ENCODE measurements at regions not wholly inside any gene's neighbourhood (a gene's known extent, or its start where the extent isn't known, plus 50 kb on each side); places are given as distances from the start of the nearest gene placed in this dataset.

GRCh38 chr11:19659529-19659928, 53.1 kb upstream of the NAV2 start:
- no peak overlapping the region for H3K4me2 ChIP-seq (replicated peaks; ENCODE audit: low read depth, low read length, poor library complexity, severe bottlenecking)

DNA sequence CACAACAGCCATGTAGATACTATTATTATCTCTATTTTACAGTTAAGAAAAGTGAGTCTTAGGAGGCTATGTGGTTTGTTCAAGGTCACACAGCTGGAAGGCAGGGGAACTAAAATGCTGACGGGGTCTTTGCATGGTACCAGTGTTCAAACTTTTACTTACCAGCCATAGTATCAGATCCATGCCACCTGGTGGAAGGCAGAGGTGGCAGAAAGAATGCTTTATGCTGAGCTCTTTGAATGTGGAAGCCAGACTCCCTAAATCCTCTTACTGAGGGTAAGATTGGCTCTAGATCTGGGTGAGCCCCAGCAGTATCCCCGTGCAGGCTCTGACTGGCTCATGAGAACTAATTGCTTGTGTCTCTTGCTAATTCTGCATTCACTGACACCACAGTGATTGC, 54.3 kb upstream of the NAV2 start:
- Histone ChIP-seq H3K4me2 (replicated peaks; ENCODE audit: low read depth, low read length, poor library complexity, severe bottlenecking) (no peak overlapping the region), H2AFZ (ENCODE audit: insufficient read depth, low read depth, low read length, poor library complexity, severe bottlenecking) (no peak overlapping the region), H3K27ac (ENCODE audit: low read length in 2 of 2) (no peak overlapping the region), H3K36me3 (replicated peaks in 1 of 2; ENCODE audit: control extremely low read depth in 1 of 2, control insufficient read depth in 1 of 2, extremely low read depth in 1 of 2, insufficient read depth in 2 of 2, low read length in 1 of 2) (no peaks in the 10 kb centered on the region), H3K4me3 (ENCODE audit: control extremely low read depth in 1 of 5, extremely low read depth in 1 of 5, insufficient read depth in 1 of 5, low read depth in 2 of 5, low read length in 4 of 5) (no peak overlapping the region), H3K79me2 (ENCODE audit: control insufficient read depth, insufficient read depth, low read length) (no peaks in the 10 kb centered on the region), H3K9me3 (ENCODE audit: control extremely low read depth in 1 of 3, control insufficient read depth in 2 of 3, insufficient read depth in 1 of 3, low read length in 2 of 3) (no peaks in the 10 kb centered on the region), H3K4me1 (ENCODE audit: control insufficient read depth in 2 of 2, insufficient read depth in 2 of 2, low read length in 2 of 2) (no peaks in the 10 kb centered on the region), H3K27me3 (replicated peaks in 1 of 4; ENCODE audit: control extremely low read depth in 1 of 4, control insufficient read depth in 3 of 4, insufficient read depth in 4 of 4, low read length in 3 of 4) (no peaks in the 10 kb centered on the region), H4K20me1 (ENCODE audit: control insufficient read depth, insufficient read depth, low read length, poor library complexity, severe bottlenecking) (no peaks in the 10 kb centered on the region), H3K9ac (ENCODE audit: low read length) (no peak overlapping the region)
- intact Hi-C loops (cut with micrococcal nuclease), result no loop called here
- Mint-ChIP-seq H3K4me3 (no peak overlapping the region), H3K27me3 (peaks cover 2% of the 10 kb centered on the region), H3K4me1 (no peaks in the 10 kb centered on the region), H3K27ac (no peak overlapping the region), H3K9me3 (ENCODE audit: insufficient read depth) (no peaks in the 10 kb centered on the region)
- CTCF ChIA-PET, result no interaction called here
- DNase-seq (no peak), ATAC-seq (ENCODE audit: low read depth) (no peak)
- POLR2A ChIA-PET, result no interaction called here
- TF ChIP-seq CTCF (IDR thresholded peaks at IDR 0.05) (no peak), EZH2 (IDR thresholded peaks at IDR 0.05; ENCODE audit: borderline replicate concordance, insufficient read depth, low read depth, low read length, poor library complexity, severe bottlenecking) (no peak)
- 71% methylated on average over 1 of the region's 2 CpGs for WGBS (ENCODE audit: insufficient coverage)

More at GRCh38 chr11:19659529-19659928, 53.1 kb upstream of the NAV2 start:
- ChIA-PET CTCF (no interaction called here), POLR2A (no interaction called here)
- H3K9ac ChIP-seq (ENCODE audit: low read length), result no peak overlapping the region
- H3K9me3 ChIP-seq (ENCODE audit: control extremely low read depth in 1 of 3, control insufficient read depth in 2 of 3, insufficient read depth in 1 of 3, low read length in 2 of 3), result no peaks in the 10 kb centered on the region
- DNase-seq (no peak), ATAC-seq (ENCODE audit: low read depth) (no peak)
- H2AFZ ChIP-seq (ENCODE audit: insufficient read depth, low read depth, low read length, poor library complexity, severe bottlenecking), result no peak overlapping the region
- TF ChIP-seq EZH2 (IDR thresholded peaks at IDR 0.05; ENCODE audit: borderline replicate concordance, insufficient read depth, low read depth, low read length, poor library complexity, severe bottlenecking) (no peak), CTCF (IDR thresholded peaks at IDR 0.05) (no peak)
- no peaks in the 10 kb centered on the region for H3K4me1 Mint-ChIP-seq
- H4K20me1 ChIP-seq (ENCODE audit: control insufficient read depth, insufficient read depth, low read length, poor library complexity, severe bottlenecking), result no peaks in the 10 kb centered on the region
- H3K27ac ChIP-seq (ENCODE audit: low read length in 2 of 2), result no peak overlapping the region
- intact Hi-C loops (cut with micrococcal nuclease), result no loop called here
- H3K4me3 ChIP-seq (ENCODE audit: control extremely low read depth in 1 of 5, extremely low read depth in 1 of 5, insufficient read depth in 1 of 5, low read depth in 2 of 5, low read length in 4 of 5), result no peak overlapping the region
- no peaks in the 10 kb centered on the region for H3K4me1 ChIP-seq (ENCODE audit: control insufficient read depth in 2 of 2, insufficient read depth in 2 of 2, low read length in 2 of 2)
- H3K9me3 Mint-ChIP-seq (ENCODE audit: insufficient read depth), result no peaks in the 10 kb centered on the region
- H3K27ac Mint-ChIP-seq, result no peak overlapping the region
- H3K79me2 ChIP-seq (ENCODE audit: control insufficient read depth, insufficient read depth, low read length), result no peaks in the 10 kb centered on the region
- H3K4me3 Mint-ChIP-seq, result no peak overlapping the region
- no peaks in the 10 kb centered on the region for H3K36me3 ChIP-seq (replicated peaks in 1 of 2; ENCODE audit: control extremely low read depth in 1 of 2, control insufficient read depth in 1 of 2, extremely low read depth in 1 of 2, insufficient read depth in 2 of 2, low read length in 1 of 2)
- H3K27me3 Mint-ChIP-seq, result peaks cover 4% of the 10 kb centered on the region
- H3K27me3 ChIP-seq (replicated peaks in 1 of 4; ENCODE audit: control extremely low read depth in 1 of 4, control insufficient read depth in 3 of 4, insufficient read depth in 4 of 4, low read length in 3 of 4), result no peaks in the 10 kb centered on the region

Data from B cell (primary cell).